Fibroblast of lung (primary cell): ENCODE measurements at regions not wholly inside any gene's neighbourhood (a gene's known extent, or its start where the extent isn't known, plus 50 kb on each side); places are given as distances from the start of the nearest gene placed in this dataset.
A peak's percentile ranks its signal among the peaks of the same experiment; 100 is the strongest.

Experiments used
- DNase-seq, 2 donors: peaks; one replicate each; pipeline versions ENCODE4 v3.0.0 to v3.0.0-alpha.2; 2010; ENCODE audit warnings: low read depth in 2 of 2
- H2AFZ ChIP-seq: 2 replicates; pipeline ENCODE4 v1.5.1; 2012; ENCODE audit warnings: low read length, control low read depth, inconsistent platforms
- H3K27ac ChIP-seq: 2 replicates; pipeline ENCODE4 v1.5.1; 2011; ENCODE audit warnings: low read length, control low read depth; ENCODE audit not compliant: insufficient read depth
- H3K27me3 ChIP-seq: 2 replicates; pipeline ENCODE4 v1.5.1; 2011; ENCODE audit warnings: mild to moderate bottlenecking, low read length; ENCODE audit not compliant: control insufficient read depth, insufficient read depth
- H3K36me3 ChIP-seq: 2 replicates; pipeline ENCODE4 v1.5.1; 2011; ENCODE audit warnings: low read length; ENCODE audit not compliant: control insufficient read depth, insufficient read depth
- H3K4me1 ChIP-seq: 2 replicates; pipeline ENCODE4 v1.5.1; 2011; ENCODE audit warnings: low read length; ENCODE audit not compliant: control insufficient read depth, insufficient read depth; ENCODE audit errors: extremely low read depth
- H3K4me2 ChIP-seq: 2 replicates; pipeline ENCODE4 v1.5.1; 2011; ENCODE audit warnings: low read length, control low read depth; ENCODE audit not compliant: insufficient read depth; ENCODE audit errors: extremely low read depth
- H3K4me3 ChIP-seq, 4 experiments: fragments of 200-600 bp in 1 of 4; sonication (generic) in 1 of 4; replicated peaks in 1 of 4; 2 replicates each; pipeline ENCODE4 v1.5.1; 2011 to 2016; ENCODE audit warnings: low read length in 4 of 4, low read depth in 3 of 4, mild to moderate bottlenecking in 3 of 4, control low read depth in 2 of 4, inconsistent platforms in 1 of 4, mixed read lengths in 1 of 4; ENCODE audit not compliant: insufficient read depth in 1 of 4; ENCODE audit errors: control extremely low read depth in 1 of 4
- H3K79me2 ChIP-seq: 2 replicates; pipeline ENCODE4 v1.5.1; 2012; ENCODE audit warnings: mild to moderate bottlenecking, low read length, inconsistent platforms; ENCODE audit not compliant: control insufficient read depth, insufficient read depth
- H3K9ac ChIP-seq: 2 replicates; pipeline ENCODE4 v1.5.1; 2011; ENCODE audit warnings: mild to moderate bottlenecking, low read length, control low read depth; ENCODE audit not compliant: insufficient read depth
- H3K9me3 ChIP-seq: 2 replicates; pipeline ENCODE4 v1.5.1; 2012; ENCODE audit warnings: low read depth, low read length; ENCODE audit not compliant: control insufficient read depth, insufficient read depth
- H4K20me1 ChIP-seq: 2 replicates; pipeline ENCODE4 v1.5.1; 2011; ENCODE audit warnings: low read length; ENCODE audit not compliant: control insufficient read depth, insufficient read depth; ENCODE audit errors: extremely low read depth
- EZH2 ChIP-seq: IDR thresholded peaks from 2 replicates; pipeline ENCODE4 v1.5.1; 2012; ENCODE audit warnings: low read length, control low read depth, mild to moderate bottlenecking; ENCODE audit errors: missing control alignments
- TF ChIP-seq, protein P1 (sequence below), 2 donors: IDR thresholded peaks in 1 of 2; conservative IDR thresholded peaks in 1 of 2; 1 replicate in 1 of 2; 2 replicates in 1 of 2; pipeline ENCODE4 v1.5.1; 2011 to 2012; ENCODE audit warnings: low read length in 2 of 2, control low read depth in 1 of 2, inconsistent platforms in 1 of 2, low read depth in 1 of 2, mild to moderate bottlenecking in 1 of 2

DNA sequence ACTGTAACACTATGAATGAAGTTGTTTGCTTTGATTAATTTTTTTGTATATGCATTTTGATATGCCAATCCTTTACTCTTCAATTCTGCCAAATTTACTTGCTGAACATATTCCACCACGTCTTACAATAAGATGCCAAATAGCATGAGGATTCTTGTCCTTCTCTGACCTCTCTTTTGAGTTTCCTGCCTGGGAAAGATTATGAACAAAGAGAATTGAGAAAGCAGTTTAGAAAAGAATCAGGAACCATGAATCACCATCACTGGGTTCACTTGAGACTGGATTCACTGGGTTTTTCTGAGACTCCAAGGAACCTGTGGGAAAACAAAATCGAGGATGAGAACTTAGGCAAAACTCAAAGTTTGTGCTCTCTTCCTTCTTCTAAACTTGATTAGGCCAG is 256.5 kb downstream of the CETN3 start:
- no peak overlapping the region for H3K4me3 ChIP-seq
- H2AFZ ChIP-seq: no peak overlapping the region
- no peak overlapping the region for H3K27ac ChIP-seq
- H3K9ac ChIP-seq: no peak overlapping the region
- DNase-seq: peak in 1 of 2 donors; percentile 32
- H3K4me1 ChIP-seq: no peaks in the 10 kb centered on the region
- no peaks in the 10 kb centered on the region for H3K79me2 ChIP-seq
- H3K27me3 ChIP-seq: no peaks in the 10 kb centered on the region
- H3K36me3 ChIP-seq: no peaks in the 10 kb centered on the region
- TF ChIP-seq, protein P1, sequence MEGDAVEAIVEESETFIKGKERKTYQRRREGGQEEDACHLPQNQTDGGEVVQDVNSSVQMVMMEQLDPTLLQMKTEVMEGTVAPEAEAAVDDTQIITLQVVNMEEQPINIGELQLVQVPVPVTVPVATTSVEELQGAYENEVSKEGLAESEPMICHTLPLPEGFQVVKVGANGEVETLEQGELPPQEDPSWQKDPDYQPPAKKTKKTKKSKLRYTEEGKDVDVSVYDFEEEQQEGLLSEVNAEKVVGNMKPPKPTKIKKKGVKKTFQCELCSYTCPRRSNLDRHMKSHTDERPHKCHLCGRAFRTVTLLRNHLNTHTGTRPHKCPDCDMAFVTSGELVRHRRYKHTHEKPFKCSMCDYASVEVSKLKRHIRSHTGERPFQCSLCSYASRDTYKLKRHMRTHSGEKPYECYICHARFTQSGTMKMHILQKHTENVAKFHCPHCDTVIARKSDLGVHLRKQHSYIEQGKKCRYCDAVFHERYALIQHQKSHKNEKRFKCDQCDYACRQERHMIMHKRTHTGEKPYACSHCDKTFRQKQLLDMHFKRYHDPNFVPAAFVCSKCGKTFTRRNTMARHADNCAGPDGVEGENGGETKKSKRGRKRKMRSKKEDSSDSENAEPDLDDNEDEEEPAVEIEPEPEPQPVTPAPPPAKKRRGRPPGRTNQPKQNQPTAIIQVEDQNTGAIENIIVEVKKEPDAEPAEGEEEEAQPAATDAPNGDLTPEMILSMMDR (conservative IDR thresholded peaks at IDR 0.05 in 1 of 2, IDR thresholded peaks at IDR 0.05 in 1 of 2; ENCODE audit: low read depth in 1 of 2, low read length in 2 of 2): no peak
- TF ChIP-seq EZH2: no peak
- no peaks in the 10 kb centered on the region for H3K9me3 ChIP-seq
- H3K4me2 ChIP-seq: no peak overlapping the region
- no peaks in the 10 kb centered on the region for H4K20me1 ChIP-seq

- Histone ChIP-seq H3K27ac (no peak overlapping the region), H3K9ac (no peak overlapping the region), H3K27me3 (no peaks in the 10 kb centered on the region), H3K4me1 (no peaks in the 10 kb centered on the region), H3K79me2 (no peaks in the 10 kb centered on the region), H3K36me3 (no peaks in the 10 kb centered on the region), H4K20me1 (no peaks in the 10 kb centered on the region), H3K9me3 (no peaks in the 10 kb centered on the region), H2AFZ (no peak overlapping the region), H3K4me3 (no peak overlapping the region), H3K4me2 (no peak overlapping the region)
- no peak for TF ChIP-seq EZH2
- TF ChIP-seq, protein P1 (conservative IDR thresholded peaks at IDR 0.05 in 1 of 2, IDR thresholded peaks at IDR 0.05 in 1 of 2; ENCODE audit: low read depth in 1 of 2, low read length in 2 of 2): no peak
- peak; percentile 5 to 66 for DNase-seq
Measured at GRCh38 chr5:90144625-90145327, 264.8 kb downstream of the CETN3 start.

DNA sequence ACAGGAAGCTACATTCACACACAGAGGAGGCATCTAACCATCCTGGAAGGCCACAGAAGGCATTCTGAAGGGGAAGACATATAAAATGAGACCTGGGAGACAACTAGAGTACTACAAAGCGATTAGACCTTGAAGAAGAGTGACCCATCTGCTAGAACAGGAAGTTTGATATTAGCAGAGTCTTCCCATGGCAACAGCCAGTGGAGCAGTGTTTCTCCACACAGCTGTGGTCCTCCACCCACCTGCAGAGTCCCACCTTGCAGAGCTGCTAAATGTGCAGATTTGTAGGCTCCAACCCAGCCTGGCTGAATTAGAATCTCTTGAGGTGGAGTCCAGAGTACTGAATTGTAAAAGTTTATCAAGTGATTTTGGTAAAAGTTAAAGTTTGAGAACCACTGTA is 267.0 kb downstream of the CETN3 start:
- no peaks in the 10 kb centered on the region for H3K4me1 ChIP-seq
- no peak for TF ChIP-seq EZH2
- TF ChIP-seq, protein P1 (conservative IDR thresholded peaks at IDR 0.05 in 1 of 2, IDR thresholded peaks at IDR 0.05 in 1 of 2; ENCODE audit: low read depth in 1 of 2, low read length in 2 of 2): no peak
- no peak overlapping the region for H3K9ac ChIP-seq
- H3K9me3 ChIP-seq: no peaks in the 10 kb centered on the region
- H3K27me3 ChIP-seq: no peaks in the 10 kb centered on the region
- no peaks in the 10 kb centered on the region for H3K79me2 ChIP-seq
- no peaks in the 10 kb centered on the region for H4K20me1 ChIP-seq
- no peak overlapping the region for H3K4me3 ChIP-seq
- no peak overlapping the region for H3K4me2 ChIP-seq
- H3K27ac ChIP-seq: no peak overlapping the region
- H2AFZ ChIP-seq: no peak overlapping the region
- H3K36me3 ChIP-seq: no peaks in the 10 kb centered on the region
- no peak for DNase-seq
